Lung (tissue), 11 donors: ENCODE measurements at regions not wholly inside any gene's neighbourhood (a gene's known extent, or its start where the extent isn't known, plus 50 kb on each side); places are given as distances from the start of the nearest gene placed in this dataset.

Source experiments
- ATAC-seq: fragments of 200-7000 bp; cut with Tn5 transposase; one replicate; pipeline ENCODE4 v1.9.1; 2020; ENCODE audit warnings: moderate number of reproducible peaks; ENCODE audit not compliant: insufficient read depth, low FRiP score
- DNase-seq, 3 donors: peaks; one replicate each; pipeline ENCODE4 v3.0.0-alpha.2; 2013 to 2017
- H3K27ac ChIP-seq, 2 donors: one replicate each; pipeline ENCODE4 v1.5.1; 2013; ENCODE audit warnings: mild to moderate bottlenecking in 2 of 2, moderate library complexity in 2 of 2, control low read depth in 1 of 2, inconsistent platforms in 1 of 2, low read depth in 1 of 2, low read length in 1 of 2
- H3K27me3 ChIP-seq, 3 donors: one replicate each; pipeline ENCODE4 v1.5.1; 2013; ENCODE audit warnings: low read length in 2 of 3; ENCODE audit not compliant: control insufficient read depth in 3 of 3, insufficient read depth in 3 of 3
- H3K36me3 ChIP-seq, 4 donors: one replicate each; pipeline ENCODE4 v1.5.1; 2013; ENCODE audit warnings: low read length in 4 of 4, mild to moderate bottlenecking in 1 of 4, moderate library complexity in 1 of 4; ENCODE audit not compliant: control insufficient read depth in 4 of 4, insufficient read depth in 4 of 4
- H3K4me1 ChIP-seq, 5 donors: one replicate each; pipeline ENCODE4 v1.5.1; 2013; ENCODE audit warnings: low read length in 5 of 5, mild to moderate bottlenecking in 2 of 5, moderate library complexity in 1 of 5; ENCODE audit not compliant: control insufficient read depth in 5 of 5, insufficient read depth in 5 of 5
- H3K4me3 ChIP-seq: one replicate; pipeline ENCODE4 v1.5.1; 2013; ENCODE audit warnings: mild to moderate bottlenecking, control low read depth, moderate library complexity
- H3K9ac ChIP-seq, 2 donors: one replicate each; pipeline ENCODE4 v1.5.1; 2013; ENCODE audit warnings: low read length in 2 of 2, control low read depth in 1 of 2; ENCODE audit not compliant: insufficient read depth in 1 of 2
- H3K9me3 ChIP-seq, 4 donors: one replicate each; pipeline ENCODE4 v1.5.1; 2013; ENCODE audit warnings: low read length in 3 of 4, mild to moderate bottlenecking in 1 of 4, moderate library complexity in 1 of 4; ENCODE audit not compliant: control insufficient read depth in 4 of 4, insufficient read depth in 3 of 4
- WGBS, 2 donors: extraction: QIAGEN DNeasy Blood & Tissue Kit; methylation state at CpG; one replicate each; pipeline ENCODE4 v1.1.7; 2013; 5-methylcytosine and 5-hydroxymethylcytosine counted together
- TF ChIP-seq, protein P1 (sequence below): IDR thresholded peaks from 2 replicates; pipeline ENCODE4 v1.5.1; 2012; ENCODE audit warnings: mild to moderate bottlenecking; ENCODE audit errors: control extremely low read depth, extremely low read depth
- donor health status: control.
- donor health status: control.
- donor health status: Bipolar disorder and iron deficiency.
- donor health status: healthy.
- donor health status: DM: yes; HTN: yes; CAD: no.

GRCh38 chr15:70283511-70283910 is 185.8 kb upstream of the TLE3 start:
- no peaks in the 10 kb centered on the region for H3K27me3 ChIP-seq
- TF ChIP-seq, protein P1, sequence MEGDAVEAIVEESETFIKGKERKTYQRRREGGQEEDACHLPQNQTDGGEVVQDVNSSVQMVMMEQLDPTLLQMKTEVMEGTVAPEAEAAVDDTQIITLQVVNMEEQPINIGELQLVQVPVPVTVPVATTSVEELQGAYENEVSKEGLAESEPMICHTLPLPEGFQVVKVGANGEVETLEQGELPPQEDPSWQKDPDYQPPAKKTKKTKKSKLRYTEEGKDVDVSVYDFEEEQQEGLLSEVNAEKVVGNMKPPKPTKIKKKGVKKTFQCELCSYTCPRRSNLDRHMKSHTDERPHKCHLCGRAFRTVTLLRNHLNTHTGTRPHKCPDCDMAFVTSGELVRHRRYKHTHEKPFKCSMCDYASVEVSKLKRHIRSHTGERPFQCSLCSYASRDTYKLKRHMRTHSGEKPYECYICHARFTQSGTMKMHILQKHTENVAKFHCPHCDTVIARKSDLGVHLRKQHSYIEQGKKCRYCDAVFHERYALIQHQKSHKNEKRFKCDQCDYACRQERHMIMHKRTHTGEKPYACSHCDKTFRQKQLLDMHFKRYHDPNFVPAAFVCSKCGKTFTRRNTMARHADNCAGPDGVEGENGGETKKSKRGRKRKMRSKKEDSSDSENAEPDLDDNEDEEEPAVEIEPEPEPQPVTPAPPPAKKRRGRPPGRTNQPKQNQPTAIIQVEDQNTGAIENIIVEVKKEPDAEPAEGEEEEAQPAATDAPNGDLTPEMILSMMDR = no peak
- no peaks in the 10 kb centered on the region for H3K9me3 ChIP-seq
- no peak overlapping the region for H3K9ac ChIP-seq
- ATAC-seq = no peak
- no peak for DNase-seq
- no peak overlapping the region for H3K4me3 ChIP-seq
- H3K27ac ChIP-seq = no peak overlapping the region
- H3K4me1 ChIP-seq = peaks cover 0 to 9% (median 0%) of the 10 kb centered on the region in 5 donors
- 0 to 52% methylated on average over 1 of the region's 1 CpG for WGBS, 2 donors
- no peaks in the 10 kb centered on the region for H3K36me3 ChIP-seq

DNA sequence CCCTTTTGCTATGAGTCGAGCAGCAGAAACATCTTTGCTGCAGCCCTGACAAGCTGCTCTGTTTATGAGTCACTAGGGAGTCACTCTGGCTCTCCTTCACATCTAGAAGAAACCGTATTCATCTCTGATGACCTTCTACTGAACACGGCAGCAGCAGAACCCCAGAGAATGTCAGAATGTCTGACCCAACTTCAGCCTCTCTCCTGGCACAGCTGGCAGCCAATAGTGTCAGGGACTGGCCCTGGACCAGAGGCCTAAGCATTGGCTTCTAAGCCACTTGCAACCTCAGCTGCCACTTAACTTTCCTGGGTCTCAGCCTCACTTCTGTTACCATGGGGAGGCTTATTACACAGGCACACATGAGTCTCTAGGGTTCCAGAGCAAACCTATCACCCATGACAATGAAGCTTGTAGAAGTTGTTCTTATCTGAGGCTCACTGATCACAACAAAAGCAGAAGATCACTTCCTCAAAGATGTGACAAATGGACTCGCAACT is 184.1 kb upstream of the TLE3 start:
- 74 to 85% methylated on average over 4 of the region's 4 CpGs for WGBS, 2 donors
- Histone ChIP-seq H3K27me3 (no peaks in the 10 kb centered on the region), H3K9ac (no peak overlapping the region), H3K36me3 (no peaks in the 10 kb centered on the region), H3K27ac (no peak overlapping the region), H3K4me1 (peaks cover 0 to 9% (median 0%) of the 10 kb centered on the region in 5 donors), H3K4me3 (no peak overlapping the region), H3K9me3 (no peaks in the 10 kb centered on the region)
- DNase-seq = no peak
- TF ChIP-seq, protein P1 = no peak
- ATAC-seq = peak; percentile 40

DNA sequence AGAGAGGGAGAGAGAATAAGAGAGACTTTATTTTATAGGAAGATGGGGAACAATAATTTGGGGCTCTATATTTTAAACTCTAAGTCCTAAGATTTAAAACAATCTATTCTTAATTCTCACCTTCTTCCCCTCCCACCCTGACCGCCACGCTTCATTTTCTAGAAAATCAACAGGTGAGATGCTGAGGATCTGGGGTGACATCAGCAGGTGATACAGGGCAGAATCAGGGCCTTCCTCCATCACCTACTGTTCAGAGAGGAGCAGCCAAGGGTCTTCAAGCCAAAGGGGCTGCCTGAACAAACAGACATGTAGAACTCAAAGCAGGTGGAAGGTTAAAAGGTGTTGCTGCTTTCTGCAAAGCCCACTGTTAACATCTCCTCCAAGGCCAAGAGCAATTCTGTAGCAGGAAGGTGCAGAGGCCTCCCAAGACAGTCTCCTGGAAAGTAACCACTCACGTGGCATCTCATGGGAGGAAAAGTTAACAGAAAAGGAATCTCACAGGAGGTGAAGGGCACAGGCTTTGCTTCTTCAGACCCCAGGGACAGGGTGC is 183.6 kb upstream of the TLE3 start:
- H3K27me3 ChIP-seq = no peaks in the 10 kb centered on the region
- ATAC-seq (no peak), DNase-seq (no peak)
- WGBS, 2 donors = 94 to 95% methylated on average over 3 of the region's 3 CpGs
- no peak overlapping the region for H3K27ac ChIP-seq
- TF ChIP-seq, protein P1 = no peak
- peaks cover 0 to 9% (median 0%) of the 10 kb centered on the region in 5 donors for H3K4me1 ChIP-seq
- no peak overlapping the region for H3K4me3 ChIP-seq
- H3K36me3 ChIP-seq = no peaks in the 10 kb centered on the region
- H3K9ac ChIP-seq = no peak overlapping the region
- H3K9me3 ChIP-seq = no peaks in the 10 kb centered on the region

DNA sequence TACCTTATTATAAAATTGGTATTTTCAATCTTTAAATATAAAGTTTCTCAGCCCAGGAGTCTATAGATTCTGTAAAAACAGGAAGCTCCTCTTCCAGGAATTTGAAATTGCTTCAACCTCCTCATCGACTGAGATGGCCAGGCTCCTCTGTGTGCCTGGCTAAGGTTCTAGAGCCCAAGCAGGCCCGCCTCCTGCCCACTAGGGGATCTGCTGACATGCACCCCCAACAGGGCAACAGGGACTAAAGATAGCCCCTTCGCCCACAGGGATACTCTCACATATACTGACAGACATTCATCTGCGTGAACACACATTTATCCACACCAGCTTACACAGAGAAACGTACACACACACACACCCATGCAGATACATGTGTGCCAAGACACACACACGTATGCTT is 183.1 kb upstream of the TLE3 start:
- Histone ChIP-seq H3K27me3 (no peaks in the 10 kb centered on the region), H3K27ac (no peak overlapping the region), H3K4me1 (peaks cover 0 to 6% (median 0%) of the 10 kb centered on the region in 5 donors), H3K4me3 (no peak overlapping the region), H3K36me3 (no peaks in the 10 kb centered on the region), H3K9me3 (no peaks in the 10 kb centered on the region), H3K9ac (no peak overlapping the region)
- DNase-seq (no peak), ATAC-seq (no peak)
- 83 to 86% methylated on average over 6 of the region's 6 CpGs for WGBS, 2 donors
- TF ChIP-seq, protein P1 = no peak
